HG02943 (cell line): ENCODE measurements at regions not wholly inside any gene's neighbourhood (a gene's known extent, or its start where the extent isn't known, plus 50 kb on each side); places are given as distances from the start of the nearest gene placed in this dataset.
"Not testable (repeated sequence)": the region's sequence is repeated elsewhere in the genome, so short reads cannot be mapped to it uniquely, and the experiment has no call there.

Experiments used
- ATAC-seq: cut with Tn5 transposase; IDR thresholded peaks from one replicate; pipeline ENCODE4 v1.9.1; 2021; ENCODE audit warnings: mild to moderate bottlenecking, low read depth, moderate library complexity; ENCODE audit not compliant: unreplicated experiment

DNA sequence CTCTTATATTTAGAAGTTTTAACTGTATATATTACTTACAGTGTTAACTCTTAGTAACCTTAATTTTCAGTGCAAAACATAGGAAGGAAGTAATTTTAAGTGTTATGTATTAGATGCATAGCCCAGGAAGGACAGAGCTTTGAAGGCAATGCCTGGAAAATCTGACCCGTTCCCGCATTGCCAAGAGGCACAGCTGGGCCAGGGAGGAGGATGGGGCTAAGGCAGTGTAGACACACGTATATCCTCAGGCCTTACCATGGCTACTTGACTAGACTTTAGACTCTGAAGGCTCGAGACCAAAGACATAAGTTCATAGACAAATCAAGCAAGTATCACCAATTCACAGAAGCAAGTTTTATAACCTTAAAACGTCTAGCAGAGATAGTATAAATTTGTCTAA is 1944.2 kb downstream of the OLFM4 start:
- no peak for ATAC-seq

DNA sequence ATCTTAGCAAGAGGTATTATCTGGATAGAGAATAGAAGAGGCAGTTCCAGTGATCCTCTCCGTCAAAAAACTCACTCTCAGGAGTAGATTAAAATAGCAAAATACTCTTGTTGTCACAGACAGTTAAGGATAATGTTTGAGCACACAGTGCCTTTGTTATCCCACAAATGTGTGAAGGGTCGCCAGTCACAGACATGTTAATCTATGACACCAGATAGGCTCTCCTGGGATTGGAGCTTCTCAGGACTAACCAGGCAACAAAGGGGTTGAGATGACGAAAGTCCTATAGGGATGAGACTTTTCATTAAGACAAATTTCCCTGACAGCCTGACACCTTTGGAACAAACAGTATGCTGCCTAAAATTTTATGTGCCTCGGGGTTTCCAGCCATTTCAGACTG is 1947.1 kb downstream of the OLFM4 start:
- no peak for ATAC-seq

DNA sequence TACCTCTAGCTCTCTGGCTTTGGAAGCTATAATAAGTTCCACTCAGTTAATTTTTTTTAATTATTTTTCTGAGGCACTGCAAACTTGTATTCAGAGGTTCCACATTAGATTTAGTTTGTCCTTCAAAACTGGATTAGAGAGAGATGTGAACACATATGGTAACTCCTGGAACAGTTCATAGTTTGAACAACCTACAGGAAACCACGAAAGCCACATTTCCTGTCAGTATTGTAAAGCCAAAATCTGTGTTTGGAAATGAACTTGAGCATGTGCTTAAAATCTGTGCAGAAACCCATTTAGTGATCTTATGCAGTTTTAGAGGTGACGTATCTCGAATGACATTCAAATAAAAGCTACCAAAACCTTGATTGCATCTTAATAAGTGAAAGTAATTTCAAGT is 1952.0 kb downstream of the OLFM4 start:
- ATAC-seq: no peak

DNA sequence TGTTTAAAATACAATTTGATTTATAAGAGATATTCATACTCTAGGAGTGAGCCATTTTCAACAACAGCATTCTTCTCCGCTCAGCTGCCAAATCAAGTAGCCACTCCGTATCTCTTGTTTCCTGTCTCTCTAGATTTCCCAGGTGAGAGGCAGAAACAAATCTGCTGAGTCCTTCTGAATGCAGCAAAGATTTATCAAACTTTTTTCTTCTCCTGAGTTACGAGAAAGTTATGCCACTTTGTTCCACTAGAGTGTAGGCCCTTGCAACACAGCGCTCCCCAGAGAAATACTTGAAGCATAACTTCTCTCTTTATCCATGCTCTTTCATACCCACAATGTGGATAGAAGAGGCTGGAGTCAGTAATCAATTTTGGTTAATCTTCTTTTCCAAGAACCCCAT is 1960.8 kb downstream of the OLFM4 start:
- no peak for ATAC-seq

DNA sequence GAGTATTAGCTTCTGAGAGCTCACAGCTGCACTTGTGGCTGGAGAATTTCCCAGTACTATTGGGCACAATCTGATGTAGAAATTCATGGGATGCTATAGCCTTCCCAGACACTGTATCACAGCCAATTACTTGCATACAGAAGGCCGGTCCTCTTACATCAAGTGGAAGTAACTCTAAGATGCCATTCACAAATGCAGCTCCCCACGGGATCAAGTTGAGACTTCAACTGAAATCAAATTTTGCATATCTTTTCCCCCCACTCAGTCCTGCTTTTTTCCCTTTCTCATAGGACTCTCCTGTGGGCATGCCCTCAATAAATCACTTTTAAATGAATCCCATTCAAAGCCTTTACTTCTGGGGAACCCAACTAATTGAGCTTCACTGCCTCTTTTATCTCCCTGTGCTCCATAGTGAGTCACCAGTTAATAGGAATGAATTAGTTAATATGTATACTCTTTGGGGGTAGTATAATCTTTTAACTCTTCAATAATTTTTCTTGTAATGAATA is 1970.8 kb downstream of the OLFM4 start:
- ATAC-seq: no peak

DNA sequence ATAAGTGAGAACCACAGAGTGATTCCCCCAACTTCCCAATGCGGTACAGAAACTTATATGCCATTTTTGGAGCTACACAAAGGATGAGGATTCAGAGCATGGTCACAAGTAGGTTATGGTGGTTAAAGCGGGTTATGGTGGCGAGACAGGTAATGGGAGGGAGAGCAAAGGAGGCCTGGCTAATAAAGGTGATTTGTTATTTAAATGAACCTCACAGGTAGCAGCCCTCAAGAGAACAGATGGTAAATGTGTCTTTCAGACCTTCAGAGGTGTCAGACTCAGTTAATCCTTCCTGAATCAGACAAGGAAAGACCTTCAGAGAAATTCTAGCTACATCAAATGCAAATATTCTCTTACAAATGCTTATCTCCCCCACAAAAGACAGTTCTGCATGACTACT is 1971.4 kb downstream of the OLFM4 start:
- no peak for ATAC-seq

DNA sequence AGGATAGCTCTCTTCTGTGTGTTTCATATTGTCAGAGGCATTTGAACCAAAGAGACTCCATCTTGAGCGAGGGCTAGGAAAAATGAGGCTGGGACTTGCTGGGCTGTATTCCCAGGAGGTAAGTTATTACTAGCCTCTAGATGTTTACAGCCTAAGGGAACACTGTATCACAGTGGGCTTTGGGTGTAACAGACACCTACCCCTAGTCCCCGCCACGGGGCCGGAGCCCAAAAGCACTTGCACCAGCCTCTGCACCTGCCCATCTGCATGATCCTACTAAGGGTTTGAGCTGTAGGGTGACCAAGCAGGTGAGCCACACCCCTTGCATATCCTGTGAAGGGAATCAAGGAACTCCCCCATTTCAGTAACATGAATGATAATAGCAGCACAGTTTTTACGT is 1972.2 kb downstream of the OLFM4 start:
- no peak for ATAC-seq

DNA sequence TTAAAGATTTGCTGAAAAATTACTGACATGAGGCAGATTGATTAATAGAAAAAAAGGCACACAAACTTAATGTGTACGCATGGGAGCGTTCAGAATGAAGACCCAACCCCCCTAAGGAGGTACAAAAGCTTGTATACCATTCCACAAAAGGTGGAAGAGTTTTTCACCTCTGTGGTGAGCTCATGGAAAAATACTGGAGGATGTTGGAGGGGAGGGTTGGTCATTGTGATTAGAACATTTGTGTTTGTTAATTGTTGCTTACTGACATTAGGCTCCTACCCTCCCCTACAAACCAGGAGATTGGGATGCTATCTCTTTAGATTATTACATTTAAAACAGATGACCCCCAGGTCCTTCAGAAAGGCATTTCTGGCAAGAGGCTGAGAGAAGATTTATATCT is 1973.3 kb downstream of the OLFM4 start:
- ATAC-seq: no peak

DNA sequence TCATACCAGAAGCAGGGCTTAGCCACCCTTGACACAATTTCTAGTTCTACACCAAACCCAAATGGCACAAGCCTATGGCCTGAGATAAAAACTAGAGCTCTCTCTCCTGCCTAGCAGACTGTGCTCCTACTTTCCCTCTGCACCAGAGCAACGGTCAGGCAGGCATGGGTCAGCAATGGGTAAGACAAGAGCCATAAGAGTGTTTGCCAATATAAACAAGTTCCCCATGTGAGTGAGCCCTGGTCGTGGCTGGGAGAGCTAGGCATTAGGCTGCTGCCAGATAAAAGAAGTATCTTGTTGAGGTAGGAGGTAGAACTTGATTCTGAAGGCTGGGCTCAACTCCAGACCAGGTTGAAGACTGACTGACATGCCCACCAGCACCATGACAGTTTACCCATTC is 1979.1 kb downstream of the OLFM4 start:
- no peak for ATAC-seq

DNA sequence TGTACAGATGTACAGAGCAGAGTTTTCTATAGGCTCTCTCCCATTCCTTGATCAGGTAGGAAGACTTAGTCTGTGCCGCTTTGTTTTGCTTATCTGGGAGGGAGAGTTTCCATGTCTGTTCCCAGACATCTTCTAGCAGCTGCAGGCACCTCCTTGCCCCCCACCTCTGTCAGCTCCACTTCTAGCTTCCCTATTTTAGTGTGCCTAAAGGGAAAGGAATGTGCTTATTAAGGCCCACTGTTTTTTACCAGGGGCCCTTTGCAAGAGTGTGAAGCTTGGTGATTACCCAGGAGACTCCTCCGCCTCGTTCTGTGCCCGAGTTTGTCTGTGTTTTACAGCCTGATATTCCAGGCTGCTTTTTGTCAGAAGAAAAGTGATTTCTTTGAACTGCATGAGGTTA is 1984.4 kb downstream of the OLFM4 start:
- ATAC-seq: no peak

DNA sequence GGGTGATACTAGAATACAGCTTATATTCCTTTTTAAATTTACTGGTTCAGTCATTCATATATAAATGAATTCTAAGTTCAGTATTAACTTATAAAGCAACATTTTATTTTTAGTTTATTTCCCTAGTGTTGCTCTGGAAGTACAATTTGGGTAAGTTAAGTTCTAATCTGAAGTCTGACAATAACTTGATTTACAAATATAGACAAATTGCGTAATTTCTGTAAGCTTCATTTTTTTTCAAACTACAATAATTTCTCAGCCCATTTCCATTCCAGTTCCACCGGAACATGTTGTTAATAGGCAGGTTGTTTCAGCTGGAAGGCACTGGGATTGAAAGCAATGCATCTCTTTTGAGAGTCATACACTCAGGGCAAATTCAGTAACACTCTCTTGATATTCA is 2000.7 kb downstream of the OLFM4 start:
- no peak for ATAC-seq

DNA sequence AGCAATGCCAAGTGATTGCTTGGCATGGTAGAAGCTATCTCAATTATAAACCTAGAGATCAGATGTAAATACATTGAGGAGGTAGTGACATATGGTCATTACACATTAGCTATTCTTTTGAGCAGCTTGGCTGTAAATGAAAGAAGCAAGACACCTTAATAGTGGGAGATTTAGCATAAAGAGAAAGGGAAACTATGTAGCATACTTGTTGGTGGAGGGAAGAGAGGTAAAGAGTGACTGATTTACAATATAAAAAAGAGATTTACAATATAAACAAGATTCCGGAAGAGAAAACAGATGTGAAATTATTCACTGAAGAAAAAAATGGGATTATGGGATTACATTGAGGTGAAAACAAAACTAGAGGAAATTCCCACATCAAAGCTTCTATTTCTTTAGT is 2009.6 kb downstream of the OLFM4 start:
- ATAC-seq: no peak

DNA sequence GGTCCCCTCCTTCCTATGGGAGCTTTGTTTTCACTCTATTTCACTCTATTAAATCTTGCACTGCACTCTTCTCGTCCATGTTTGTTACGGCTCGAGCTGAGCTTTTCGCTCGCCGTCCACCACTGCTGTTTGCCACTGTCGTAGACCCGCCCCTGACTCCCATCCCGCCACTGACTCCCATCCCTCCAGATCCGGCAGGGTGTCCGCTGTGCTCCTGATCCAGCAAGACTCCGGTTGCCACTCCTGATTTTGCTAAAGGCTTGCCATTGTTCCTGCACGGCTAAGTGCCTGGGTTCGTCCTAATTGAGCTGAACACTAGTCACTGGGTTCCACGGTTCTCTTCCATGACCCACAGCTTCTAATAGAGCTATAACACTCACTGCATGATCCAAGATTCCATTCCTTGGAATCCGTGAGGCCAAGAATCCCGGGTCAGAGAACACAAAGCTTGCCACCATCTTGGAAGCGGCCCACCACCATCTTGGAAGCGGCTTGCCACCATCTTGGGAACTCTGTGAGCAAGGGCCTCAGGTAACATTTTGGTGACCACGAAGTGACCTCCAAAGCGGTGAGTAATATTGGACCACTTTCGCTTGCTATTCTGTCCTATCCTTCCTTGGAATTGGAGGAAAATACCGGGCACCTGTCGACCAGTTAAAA is 2025.4 kb downstream of the OLFM4 start:
- not testable (repeated sequence) for ATAC-seq

DNA sequence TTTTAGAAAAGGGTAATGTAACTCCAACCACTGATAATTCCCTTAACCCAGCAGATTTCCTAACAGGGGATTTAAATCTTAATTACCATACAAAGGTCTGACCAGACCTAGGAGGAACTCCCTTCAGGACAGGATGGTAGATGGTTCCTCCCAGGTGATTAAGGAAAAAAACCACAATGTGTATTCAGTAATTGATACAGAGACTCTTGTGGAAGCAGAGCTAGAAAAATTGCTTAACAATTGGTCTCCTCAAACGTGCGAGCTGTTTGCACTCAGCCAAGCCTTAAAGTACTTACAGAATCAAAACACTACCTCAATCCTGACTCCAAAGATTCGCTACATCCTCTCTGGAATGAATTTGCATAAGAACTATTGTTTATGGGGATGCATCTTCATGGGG is 2027.1 kb downstream of the OLFM4 start:
- ATAC-seq: not testable (repeated sequence)

DNA sequence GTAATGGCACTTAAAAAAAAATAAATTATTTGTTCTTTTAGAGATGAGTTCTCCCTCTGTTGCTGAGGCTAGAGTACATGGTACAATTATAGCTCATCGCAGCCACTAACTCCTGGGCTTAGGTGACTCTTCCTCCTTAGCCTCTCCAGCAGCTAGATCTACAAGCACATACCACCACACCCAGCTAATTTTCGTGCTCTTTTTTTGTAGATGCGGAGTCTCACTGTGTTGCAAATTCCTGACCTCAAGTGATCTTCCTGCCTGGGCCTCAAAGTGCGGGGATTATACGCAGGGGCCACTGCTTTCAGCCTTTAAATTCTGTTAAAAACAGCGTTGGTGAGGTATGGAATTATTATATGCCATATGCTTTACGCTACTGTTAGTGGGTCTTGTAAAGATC is 2034.0 kb downstream of the OLFM4 start:
- no peak for ATAC-seq

DNA sequence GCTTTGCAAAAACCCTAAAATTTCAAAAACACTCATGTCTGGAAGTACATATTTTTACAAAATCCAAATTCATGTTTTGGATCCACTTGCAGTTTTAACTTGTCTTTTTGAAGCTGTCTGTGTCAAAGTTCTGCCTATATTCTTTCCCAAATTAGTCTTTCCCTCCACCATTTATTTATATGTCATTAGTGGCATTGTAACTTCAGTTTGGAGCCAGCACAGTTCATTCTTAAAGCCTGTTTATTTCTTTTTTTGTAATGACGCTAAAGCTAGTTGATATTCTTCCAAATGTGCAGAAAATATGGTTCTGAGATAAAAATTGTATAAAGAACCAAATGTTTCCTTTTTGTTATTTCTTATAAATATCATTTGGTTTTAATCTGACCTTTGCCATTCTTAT is 2039.3 kb downstream of the OLFM4 start:
- no peak for ATAC-seq

DNA sequence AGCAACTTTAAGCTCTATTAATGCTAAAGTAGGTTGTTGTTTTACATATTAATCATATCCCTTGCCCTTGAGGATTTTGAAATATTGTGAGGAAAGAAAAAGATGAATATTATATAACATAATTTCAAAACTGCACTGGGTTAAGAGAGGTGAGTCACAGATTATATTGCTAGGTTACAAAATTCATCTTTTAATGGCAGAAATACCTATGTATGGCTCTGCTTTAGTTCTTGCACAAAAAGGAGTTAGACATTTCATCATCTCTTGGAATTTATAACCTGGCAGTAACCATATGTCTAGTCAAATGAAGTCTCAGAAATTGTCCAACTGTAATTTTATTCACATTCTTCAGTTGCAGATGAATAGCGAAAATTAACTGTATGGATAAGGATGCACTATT is 2041.1 kb downstream of the OLFM4 start:
- ATAC-seq: no peak

DNA sequence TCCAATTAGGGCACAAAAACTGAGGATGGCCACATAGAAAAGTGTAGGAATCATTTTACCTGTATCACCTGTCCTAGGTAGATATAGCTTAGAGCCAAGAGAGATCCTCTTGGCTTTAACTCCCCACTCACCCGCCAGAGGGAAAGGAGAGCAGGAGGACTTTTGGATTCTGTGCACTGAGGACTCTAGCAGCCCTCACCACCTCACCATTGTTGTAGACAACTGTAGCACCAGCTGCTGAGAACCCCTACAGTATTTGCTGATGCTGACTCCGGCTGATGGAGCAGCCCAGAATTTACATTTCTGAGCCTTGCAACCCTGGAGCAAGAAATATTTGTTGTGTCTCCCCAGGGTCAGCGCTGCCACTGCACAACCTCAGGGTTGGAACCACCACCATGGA is 2044.4 kb downstream of the OLFM4 start:
- ATAC-seq: no peak

DNA sequence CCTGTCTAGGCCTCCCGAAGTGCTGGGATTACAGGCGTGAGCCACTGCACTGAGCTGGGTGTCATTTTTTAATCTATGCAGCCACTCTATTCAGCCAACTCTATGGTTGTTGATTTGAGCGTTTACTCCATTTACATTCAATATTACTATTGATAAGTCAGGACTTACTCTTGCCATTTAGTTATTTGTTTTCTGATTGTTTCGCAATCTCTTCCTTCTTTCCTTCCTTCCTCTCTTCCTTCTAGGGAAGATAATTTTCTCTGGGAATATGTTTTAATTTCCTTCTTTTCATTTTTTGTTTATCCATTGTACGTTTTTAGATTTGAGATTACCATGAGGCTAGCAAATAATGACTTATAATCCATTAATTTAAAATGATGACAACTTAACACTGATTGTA is 2056.0 kb downstream of the OLFM4 start:
- no peak for ATAC-seq

DNA sequence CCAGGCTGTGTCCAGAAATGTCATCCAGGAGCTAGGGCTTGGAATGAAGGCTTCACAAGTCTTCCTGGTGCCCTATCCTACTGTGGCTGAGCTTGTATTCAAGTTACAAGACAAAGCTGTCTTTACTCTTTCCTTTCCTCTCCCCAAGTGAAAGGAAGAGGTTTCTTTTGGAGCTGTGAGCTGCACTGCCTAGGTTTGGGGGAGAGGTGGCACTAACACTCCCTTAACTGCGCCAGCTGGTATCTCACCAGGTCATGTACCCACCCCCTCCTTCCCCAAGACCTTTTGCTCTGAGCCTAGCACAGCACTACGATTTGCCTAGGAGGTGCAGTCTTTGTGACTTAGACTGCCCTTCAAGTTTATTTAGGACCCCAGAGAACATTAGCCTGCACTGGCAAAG is 2053.6 kb upstream of the PRR20A start:
- ATAC-seq: no peak

DNA sequence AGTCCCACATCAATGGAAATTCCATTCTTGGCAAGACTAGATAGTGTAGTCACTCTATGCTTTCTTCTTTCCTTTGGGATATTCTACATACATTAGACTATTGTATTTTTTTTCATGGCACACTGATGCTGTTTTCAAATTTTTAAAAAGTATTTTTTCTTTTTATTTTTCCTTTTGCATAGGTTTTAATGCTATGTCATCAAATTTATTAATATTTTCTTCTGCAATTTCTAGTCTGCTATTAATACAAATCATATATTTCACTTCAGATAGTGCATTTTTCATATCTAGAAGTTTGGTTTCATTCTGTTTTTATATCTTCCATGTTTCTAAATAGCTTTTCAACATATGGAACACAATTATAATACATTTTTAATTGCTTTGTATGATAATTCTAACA is 2050.1 kb upstream of the PRR20A start:
- ATAC-seq: no peak

DNA sequence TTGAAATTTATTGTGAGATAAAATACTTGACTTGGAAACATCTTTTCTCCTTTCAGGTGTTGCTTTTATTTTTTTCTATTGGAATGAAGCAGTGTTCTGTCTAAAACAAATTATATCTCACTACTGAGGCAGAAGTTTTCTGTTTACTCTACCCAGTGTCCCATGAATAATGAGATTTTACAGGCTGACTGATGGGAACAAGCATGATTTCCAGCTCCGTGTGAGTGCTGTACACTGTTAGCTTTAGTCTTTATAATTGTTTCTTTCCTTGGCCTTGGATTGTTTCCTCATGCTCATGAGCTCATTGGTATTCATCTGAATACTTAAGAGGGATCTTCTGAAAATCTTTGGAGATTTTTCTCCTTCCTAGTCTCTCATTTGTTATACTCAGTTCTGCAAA is 2049.5 kb upstream of the PRR20A start:
- no peak for ATAC-seq

DNA sequence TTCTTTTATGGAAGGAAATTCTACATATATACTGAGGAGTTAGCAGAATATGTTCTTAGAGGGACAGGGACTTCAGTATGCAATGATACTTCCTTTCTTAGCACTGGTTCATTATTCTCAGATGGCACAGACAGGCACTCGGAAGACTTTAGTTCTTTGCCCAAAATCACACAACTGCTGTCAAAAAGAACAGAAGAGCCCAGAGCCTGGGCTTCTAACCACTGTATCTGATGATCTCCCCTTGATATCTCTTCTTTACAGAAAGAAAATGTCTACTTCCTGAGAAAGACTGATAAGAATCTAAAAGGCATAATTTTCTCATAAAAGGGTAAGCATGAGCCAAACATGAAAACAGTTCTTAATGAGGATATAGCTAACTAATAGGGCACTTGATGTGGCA is 2034.2 kb upstream of the PRR20A start:
- ATAC-seq: no peak
